ENCODE measurements at regions not wholly inside any gene's neighbourhood (a gene's known extent, or its start where the extent isn't known, plus 50 kb on each side); places are given as distances from the start of the nearest gene placed in this dataset.

GRCh38 chr5:125014202-125014601 lies 267.8 kb upstream of the ZNF608 start:
- H3K27me3 ChIP-seq, result no peaks in the 10 kb centered on the region
- no peaks in the 10 kb centered on the region for H3K36me3 ChIP-seq
- DNase-seq, result no peak
- no peaks in the 10 kb centered on the region for H3K9me3 ChIP-seq
- H3K4me3 ChIP-seq (ENCODE audit: low read depth, low read length), result no peak overlapping the region
- peaks cover 11% of the 10 kb centered on the region for H3K4me1 ChIP-seq
- TF ChIP-seq, protein P1, sequence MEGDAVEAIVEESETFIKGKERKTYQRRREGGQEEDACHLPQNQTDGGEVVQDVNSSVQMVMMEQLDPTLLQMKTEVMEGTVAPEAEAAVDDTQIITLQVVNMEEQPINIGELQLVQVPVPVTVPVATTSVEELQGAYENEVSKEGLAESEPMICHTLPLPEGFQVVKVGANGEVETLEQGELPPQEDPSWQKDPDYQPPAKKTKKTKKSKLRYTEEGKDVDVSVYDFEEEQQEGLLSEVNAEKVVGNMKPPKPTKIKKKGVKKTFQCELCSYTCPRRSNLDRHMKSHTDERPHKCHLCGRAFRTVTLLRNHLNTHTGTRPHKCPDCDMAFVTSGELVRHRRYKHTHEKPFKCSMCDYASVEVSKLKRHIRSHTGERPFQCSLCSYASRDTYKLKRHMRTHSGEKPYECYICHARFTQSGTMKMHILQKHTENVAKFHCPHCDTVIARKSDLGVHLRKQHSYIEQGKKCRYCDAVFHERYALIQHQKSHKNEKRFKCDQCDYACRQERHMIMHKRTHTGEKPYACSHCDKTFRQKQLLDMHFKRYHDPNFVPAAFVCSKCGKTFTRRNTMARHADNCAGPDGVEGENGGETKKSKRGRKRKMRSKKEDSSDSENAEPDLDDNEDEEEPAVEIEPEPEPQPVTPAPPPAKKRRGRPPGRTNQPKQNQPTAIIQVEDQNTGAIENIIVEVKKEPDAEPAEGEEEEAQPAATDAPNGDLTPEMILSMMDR (IDR thresholded peaks at IDR 0.05; ENCODE audit: low read depth, low read length), result no peak

GRCh38 chr5:125017796-125018195 lies 271.4 kb upstream of the ZNF608 start:
- H3K4me3 ChIP-seq (ENCODE audit: low read depth, low read length), result no peak overlapping the region
- TF ChIP-seq, protein P1 (IDR thresholded peaks at IDR 0.05; ENCODE audit: low read depth, low read length), result no peak
- H3K9me3 ChIP-seq, result no peaks in the 10 kb centered on the region
- H3K27me3 ChIP-seq, result no peaks in the 10 kb centered on the region
- peaks cover 3% of the 10 kb centered on the region for H3K4me1 ChIP-seq
- DNase-seq, result no peak
- H3K36me3 ChIP-seq, result no peaks in the 10 kb centered on the region

DNA sequence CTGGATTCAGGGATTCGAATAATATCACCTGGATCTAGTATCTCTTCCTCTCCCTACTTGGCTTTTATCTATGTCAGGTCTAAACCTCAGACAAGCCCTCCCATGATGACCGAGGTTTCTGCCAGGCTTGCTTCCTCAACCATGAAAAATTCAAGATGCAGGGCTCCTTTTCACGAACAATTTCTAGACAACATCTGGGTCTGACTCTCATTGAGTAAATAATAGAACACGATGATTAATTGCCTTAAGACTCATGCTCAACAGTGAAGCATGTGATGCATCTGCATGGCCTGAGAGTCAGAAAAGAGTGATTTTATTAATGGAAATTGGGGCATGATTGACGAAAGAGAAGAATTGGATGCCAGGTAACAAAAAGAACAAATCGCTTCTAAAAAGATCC lies 277.2 kb upstream of the ZNF608 start:
- H3K9me3 ChIP-seq, result no peaks in the 10 kb centered on the region
- H3K36me3 ChIP-seq, result no peaks in the 10 kb centered on the region
- H3K4me1 ChIP-seq, result peaks cover 9% of the 10 kb centered on the region; the same call in 1 of the 2 replicates
- H3K27me3 ChIP-seq, result no peaks in the 10 kb centered on the region
- TF ChIP-seq, protein P1 (IDR thresholded peaks at IDR 0.05; ENCODE audit: low read depth, low read length), result no peak
- DNase-seq, result no peak
- no peak overlapping the region for H3K4me3 ChIP-seq (ENCODE audit: low read depth, low read length)

- Histone ChIP-seq H3K4me1 (peaks cover 9% of the 10 kb centered on the region; the same call in 1 of the 2 replicates), H3K27me3 (no peaks in the 10 kb centered on the region), H3K36me3 (no peaks in the 10 kb centered on the region), H3K9me3 (no peaks in the 10 kb centered on the region), H3K4me3 (ENCODE audit: low read depth, low read length) (no peak overlapping the region)
- DNase-seq, result no peak
- TF ChIP-seq, protein P1 (IDR thresholded peaks at IDR 0.05; ENCODE audit: low read depth, low read length), result no peak
Measured at GRCh38 chr5:125026867-125027731, 280.7 kb upstream of the ZNF608 start.

DNA sequence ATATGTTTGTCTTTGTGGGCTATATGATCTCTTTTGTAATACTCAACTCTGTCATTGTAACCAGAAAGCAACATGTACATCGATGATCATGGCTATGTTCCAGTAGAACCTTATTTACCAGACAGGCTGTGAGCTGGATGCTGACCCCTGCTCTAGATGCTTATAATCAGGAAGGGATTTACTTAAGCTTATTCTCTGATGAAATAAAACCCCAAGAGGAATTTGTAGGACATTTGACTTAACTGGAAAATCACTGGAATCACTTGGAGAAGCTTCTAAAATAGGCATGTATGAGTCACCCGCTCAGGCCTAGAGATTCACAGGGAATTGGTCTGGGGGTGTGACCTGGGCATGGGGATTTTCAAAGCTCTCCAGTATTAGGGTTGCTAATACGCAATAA lies 285.8 kb upstream of the ZNF608 start:
- Histone ChIP-seq H3K9me3 (no peaks in the 10 kb centered on the region), H3K4me3 (ENCODE audit: low read depth, low read length) (no peak overlapping the region), H3K36me3 (no peaks in the 10 kb centered on the region), H3K4me1 (peaks cover 6% of the 10 kb centered on the region; the same call in 1 of the 2 replicates), H3K27me3 (no peaks in the 10 kb centered on the region)
- TF ChIP-seq, protein P1 (IDR thresholded peaks at IDR 0.05; ENCODE audit: low read depth, low read length), result no peak
- DNase-seq, result no peak

- H3K27me3 ChIP-seq, result no peaks in the 10 kb centered on the region
- H3K4me3 ChIP-seq (ENCODE audit: low read depth, low read length), result no peak overlapping the region
- no peaks in the 10 kb centered on the region for H3K4me1 ChIP-seq
- no peaks in the 10 kb centered on the region for H3K9me3 ChIP-seq
- no peak for DNase-seq
- no peaks in the 10 kb centered on the region for H3K36me3 ChIP-seq
- TF ChIP-seq, protein P1 (IDR thresholded peaks at IDR 0.05; ENCODE audit: low read depth, low read length), result no peak
Measured at GRCh38 chr5:125033602-125034001, 287.2 kb upstream of the ZNF608 start.
